GM06990 (cell line): ENCODE measurements at regions not wholly inside any gene's neighbourhood (a gene's known extent, or its start where the extent isn't known, plus 50 kb on each side); places are given as distances from the start of the nearest gene placed in this dataset.

Experiments
- DNase-seq: peaks from one replicate; pipeline ENCODE4 v3.0.0-alpha.2; 2011; ENCODE audit not compliant: insufficient read length; ENCODE audit errors: extremely low read depth
- H3K27me3 ChIP-seq: replicated peaks from 2 replicates; pipeline ENCODE4 v1.6.0; 2011; ENCODE audit warnings: low read length; ENCODE audit not compliant: control insufficient read depth, insufficient read depth
- H3K36me3 ChIP-seq: 2 replicates; pipeline ENCODE4 v1.5.1; 2011; ENCODE audit warnings: low read length; ENCODE audit not compliant: control insufficient read depth, insufficient read depth
- H3K4me3 ChIP-seq: replicated peaks from 2 replicates; pipeline ENCODE4 v1.5.1; 2011; ENCODE audit warnings: low read depth, mild to moderate bottlenecking, control low read depth, low read length
- CTCF ChIP-seq: IDR thresholded peaks from 2 replicates; pipeline ENCODE4 v1.5.1; 2011; ENCODE audit warnings: low read length, control low read depth, mild to moderate bottlenecking, inconsistent platforms; ENCODE audit not compliant: insufficient read depth, poor library complexity, severe bottlenecking

DNA sequence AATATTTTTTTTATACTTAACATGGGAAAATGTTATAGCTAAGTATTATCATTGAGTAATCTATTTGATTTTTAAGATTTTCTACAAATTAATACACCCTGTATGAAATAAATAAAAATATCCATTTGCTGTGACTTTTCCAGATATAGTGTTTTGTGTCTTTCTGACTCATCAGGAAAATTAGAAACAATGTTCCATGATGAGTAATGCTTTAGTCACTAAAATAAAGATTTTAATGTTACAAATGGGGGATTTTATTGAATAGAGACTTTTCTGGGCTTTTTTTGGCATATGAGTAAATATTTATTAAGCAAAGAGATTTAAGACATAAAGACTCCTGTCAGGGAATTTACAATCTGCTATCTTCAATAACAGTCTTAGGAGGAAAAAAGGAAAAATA is 279.2 kb upstream of the NOCT start:
- H3K36me3 ChIP-seq = no peaks in the 10 kb centered on the region
- no peaks in the 10 kb centered on the region for H3K27me3 ChIP-seq
- H3K4me3 ChIP-seq = no peak overlapping the region
- DNase-seq = no peak
- TF ChIP-seq CTCF = no peak

DNA sequence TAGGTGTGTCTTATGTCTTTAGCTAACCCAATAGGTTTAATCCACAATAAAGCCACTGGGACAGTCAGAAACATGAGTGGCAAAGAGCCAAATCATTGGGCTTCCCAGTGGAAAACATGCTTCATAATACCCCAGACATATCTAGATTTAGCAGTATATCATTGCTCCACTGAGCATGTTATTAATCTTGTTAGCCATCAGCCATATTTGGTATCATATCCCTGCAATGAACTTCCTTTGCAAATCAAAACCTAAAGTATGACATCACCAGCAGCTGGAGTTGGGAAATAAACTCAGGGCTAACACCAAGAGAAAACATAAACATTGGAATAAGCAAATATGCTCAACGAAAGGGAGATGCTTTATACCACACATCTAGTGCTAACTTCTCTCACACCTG is 280.8 kb upstream of the NOCT start:
- Histone ChIP-seq H3K4me3 (no peak overlapping the region), H3K36me3 (no peaks in the 10 kb centered on the region), H3K27me3 (no peaks in the 10 kb centered on the region)
- DNase-seq = no peak
- TF ChIP-seq CTCF = no peak

DNA sequence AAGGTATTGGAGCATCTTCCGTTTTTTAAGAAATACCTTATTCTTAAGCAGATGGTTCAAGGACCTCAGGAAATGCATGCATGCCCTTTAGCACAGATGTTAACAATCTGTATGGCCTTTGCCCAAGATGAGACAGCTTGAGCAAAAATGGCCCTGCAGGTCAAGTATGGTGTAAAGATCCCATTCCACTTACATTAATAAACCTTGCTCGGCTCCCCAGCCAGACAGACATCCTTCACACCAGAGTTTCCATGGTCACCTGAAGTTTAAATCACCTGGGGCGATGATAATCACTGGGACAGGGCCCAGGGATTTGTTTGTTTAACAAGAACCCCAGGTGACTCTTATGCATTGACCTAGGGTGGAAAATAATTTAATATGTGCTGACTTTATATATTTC is 287.0 kb upstream of the NOCT start:
- no peaks in the 10 kb centered on the region for H3K36me3 ChIP-seq
- H3K27me3 ChIP-seq = no peaks in the 10 kb centered on the region
- no peak for TF ChIP-seq CTCF
- no peak overlapping the region for H3K4me3 ChIP-seq
- DNase-seq = no peak

- no peak for TF ChIP-seq CTCF
- Histone ChIP-seq H3K27me3 (no peaks in the 10 kb centered on the region), H3K36me3 (no peaks in the 10 kb centered on the region), H3K4me3 (no peak overlapping the region)
- no peak for DNase-seq
Observed at GRCh38 chr4:138727731-138728130, 287.9 kb upstream of the NOCT start.

DNA sequence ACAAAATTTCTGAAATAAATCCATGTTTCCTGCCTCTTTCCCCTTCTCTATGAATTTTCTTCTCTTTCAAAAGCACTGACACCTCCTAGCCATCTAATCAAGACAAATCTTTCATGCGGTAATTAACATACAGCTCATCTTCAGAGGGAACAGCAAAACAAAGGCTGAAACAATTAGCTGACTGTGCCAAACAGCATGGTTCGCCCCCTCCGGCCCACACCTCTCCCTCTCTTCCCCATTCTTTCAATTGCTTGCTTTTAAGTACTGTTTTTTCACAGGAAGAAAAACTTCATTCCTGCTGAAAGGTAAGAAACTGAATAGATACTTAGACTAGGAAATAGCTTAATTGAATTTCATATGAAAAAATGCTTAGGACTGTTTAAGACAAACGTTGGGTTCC is 291.1 kb upstream of the NOCT start:
- TF ChIP-seq CTCF = no peak
- Histone ChIP-seq H3K27me3 (no peaks in the 10 kb centered on the region), H3K4me3 (no peak overlapping the region), H3K36me3 (no peaks in the 10 kb centered on the region)
- no peak for DNase-seq

DNA sequence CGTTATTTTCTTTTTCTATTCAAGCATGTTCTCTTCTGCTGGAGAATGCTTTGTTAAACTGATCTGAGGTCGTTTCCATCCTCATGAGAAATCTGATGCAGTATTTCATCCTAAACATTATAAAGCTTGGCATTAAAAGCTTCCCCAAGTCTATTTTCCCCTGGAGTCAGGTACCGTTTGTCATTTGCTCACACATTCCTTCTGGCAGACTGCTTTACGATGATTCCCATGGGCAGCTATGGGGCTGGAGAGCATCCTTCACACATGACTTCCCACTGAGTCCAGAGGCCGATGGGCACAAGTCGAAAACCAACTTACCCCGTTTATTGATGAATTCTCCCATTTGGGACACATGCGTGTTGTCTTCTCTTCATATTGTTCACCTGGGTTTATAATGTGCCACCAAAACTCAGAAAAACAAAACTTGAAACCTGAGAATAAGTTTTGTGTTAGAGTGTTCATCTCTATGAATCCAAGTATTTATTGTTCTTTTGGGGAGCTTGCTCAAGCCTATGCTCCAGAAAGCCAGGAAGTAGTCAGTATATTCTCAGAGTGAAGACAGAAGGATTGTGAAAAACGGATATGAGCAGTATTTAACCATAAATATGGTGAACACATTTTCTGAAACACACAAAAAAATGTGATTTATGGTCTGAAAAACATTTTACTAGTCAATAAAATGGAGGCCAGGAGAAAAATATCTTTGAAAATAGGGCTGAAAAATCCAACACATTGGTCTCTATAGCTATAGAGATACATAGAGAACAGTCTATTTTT is 298.8 kb upstream of the NOCT start:
- Histone ChIP-seq H3K27me3 (no peaks in the 10 kb centered on the region), H3K36me3 (no peaks in the 10 kb centered on the region), H3K4me3 (no peak overlapping the region)
- no peak for DNase-seq
- no peak for TF ChIP-seq CTCF
